Adipocyte (in vitro differentiated cells): ENCODE measurements at regions not wholly inside any gene's neighbourhood (a gene's known extent, or its start where the extent isn't known, plus 50 kb on each side); places are given as distances from the start of the nearest gene placed in this dataset.

ENCODE experiments used
- DNase-seq: peaks from one replicate; pipeline ENCODE4 v3.0.0-alpha.2; 2015; ENCODE audit warnings: low read depth
- H3K27me3 ChIP-seq: replicated peaks from 2 replicates; pipeline ENCODE4 v1.7.0; 2013; ENCODE audit warnings: mild to moderate bottlenecking, low read length, moderate library complexity; ENCODE audit not compliant: control insufficient read depth, insufficient read depth
- H3K36me3 ChIP-seq: 2 replicates; pipeline ENCODE4 v1.7.0; 2013; ENCODE audit warnings: low read length, mild to moderate bottlenecking, moderate library complexity; ENCODE audit not compliant: control insufficient read depth, insufficient read depth, severe bottlenecking
- H3K4me1 ChIP-seq: 2 replicates; pipeline ENCODE4 v1.7.0; 2013; ENCODE audit warnings: mild to moderate bottlenecking, low read length, moderate library complexity; ENCODE audit not compliant: control insufficient read depth, insufficient read depth
- H3K4me3 ChIP-seq: 2 replicates; pipeline ENCODE4 v1.7.0; 2013; ENCODE audit warnings: mild to moderate bottlenecking, low read length, moderate library complexity
- H3K9ac ChIP-seq: 2 replicates; pipeline ENCODE4 v1.7.0; 2013; ENCODE audit warnings: mild to moderate bottlenecking, low read length, moderate library complexity
- H3K9me3 ChIP-seq: 2 replicates; pipeline ENCODE4 v1.7.0; 2013; ENCODE audit warnings: mild to moderate bottlenecking, low read length, moderate library complexity; ENCODE audit not compliant: control insufficient read depth

GRCh38 chr1:208834381-208835096 lies 590.4 kb upstream of the PLXNA2 start:
- H3K9ac ChIP-seq: no peak overlapping the region
- no peaks in the 10 kb centered on the region for H3K4me1 ChIP-seq
- H3K36me3 ChIP-seq: no peaks in the 10 kb centered on the region
- peak; percentile 52 for DNase-seq
- H3K27me3 ChIP-seq: peaks cover 5% of the 10 kb centered on the region
- H3K4me3 ChIP-seq: no peak overlapping the region
- no peaks in the 10 kb centered on the region for H3K9me3 ChIP-seq

DNA sequence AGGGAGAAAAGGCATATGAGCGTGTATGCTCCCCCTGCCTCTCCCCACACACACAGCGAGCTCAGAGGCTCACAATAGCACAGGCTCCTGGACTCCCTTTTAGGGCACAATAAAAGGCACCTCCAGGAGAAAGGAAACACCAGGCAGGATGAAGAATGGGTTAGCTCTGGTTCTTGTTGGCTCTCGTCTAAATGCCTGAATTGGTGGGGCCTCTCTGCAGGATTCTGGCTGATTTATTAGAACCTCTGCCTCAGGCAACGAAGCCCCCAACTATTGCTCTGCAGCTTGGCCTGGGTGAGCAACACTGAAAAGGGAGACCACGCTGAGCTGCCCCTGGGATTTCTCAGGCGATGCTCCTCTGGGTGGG lies 590.9 kb upstream of the PLXNA2 start:
- Histone ChIP-seq H3K4me3 (no peak overlapping the region), H3K27me3 (peaks cover 5% of the 10 kb centered on the region), H3K9me3 (no peaks in the 10 kb centered on the region), H3K36me3 (no peaks in the 10 kb centered on the region), H3K4me1 (no peaks in the 10 kb centered on the region), H3K9ac (no peak overlapping the region)
- no peak for DNase-seq

DNA sequence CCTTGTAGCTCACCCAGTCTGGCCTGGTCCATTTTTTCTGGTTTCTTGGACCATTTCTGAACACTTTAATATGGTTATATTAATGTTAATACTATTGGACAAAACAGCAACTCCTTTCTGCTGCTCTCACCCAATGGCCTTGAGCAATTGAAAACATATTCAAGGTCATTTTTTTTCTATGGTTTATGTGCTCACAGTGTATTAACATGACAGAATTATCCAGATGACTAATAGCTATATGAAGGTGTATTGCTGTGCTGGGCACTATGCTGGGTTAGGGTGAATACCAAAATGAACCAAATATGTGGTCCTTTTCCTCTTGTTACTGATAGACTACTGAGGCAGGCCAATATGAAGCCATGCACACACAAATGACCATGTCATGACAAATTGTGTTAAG lies 591.6 kb upstream of the PLXNA2 start:
- Histone ChIP-seq H3K36me3 (no peaks in the 10 kb centered on the region), H3K27me3 (peaks cover 5% of the 10 kb centered on the region), H3K4me1 (no peaks in the 10 kb centered on the region)

DNA sequence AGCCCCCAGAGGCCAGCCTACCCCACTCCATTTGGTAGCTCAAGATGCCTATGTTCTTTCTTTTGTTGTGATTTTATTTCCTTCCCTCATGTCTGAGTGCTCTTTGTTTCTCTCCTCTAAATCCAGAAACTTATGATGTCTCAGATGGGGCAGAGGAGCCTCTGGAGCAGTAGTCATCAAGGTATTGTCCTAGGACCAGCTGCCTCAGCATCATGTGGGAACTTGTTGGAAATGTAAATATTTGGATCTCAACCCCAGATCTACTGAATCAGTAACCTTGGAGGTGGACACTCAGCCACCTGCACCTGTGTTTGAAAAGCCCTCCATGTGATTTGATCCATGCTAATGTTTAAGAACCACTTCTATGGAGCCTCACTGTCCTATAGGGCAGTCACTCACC lies 593.1 kb upstream of the PLXNA2 start:
- Histone ChIP-seq H3K4me3 (no peak overlapping the region), H3K9ac (no peak overlapping the region), H3K27me3 (peaks cover 8% of the 10 kb centered on the region), H3K36me3 (no peaks in the 10 kb centered on the region), H3K4me1 (no peaks in the 10 kb centered on the region), H3K9me3 (no peaks in the 10 kb centered on the region)
- no peak for DNase-seq

More for the DNA sequence above, 591.6 kb upstream of the PLXNA2 start:
- H3K9ac ChIP-seq: no peak overlapping the region
- H3K9me3 ChIP-seq: no peaks in the 10 kb centered on the region
- H3K4me3 ChIP-seq: no peak overlapping the region
- no peak for DNase-seq

DNA sequence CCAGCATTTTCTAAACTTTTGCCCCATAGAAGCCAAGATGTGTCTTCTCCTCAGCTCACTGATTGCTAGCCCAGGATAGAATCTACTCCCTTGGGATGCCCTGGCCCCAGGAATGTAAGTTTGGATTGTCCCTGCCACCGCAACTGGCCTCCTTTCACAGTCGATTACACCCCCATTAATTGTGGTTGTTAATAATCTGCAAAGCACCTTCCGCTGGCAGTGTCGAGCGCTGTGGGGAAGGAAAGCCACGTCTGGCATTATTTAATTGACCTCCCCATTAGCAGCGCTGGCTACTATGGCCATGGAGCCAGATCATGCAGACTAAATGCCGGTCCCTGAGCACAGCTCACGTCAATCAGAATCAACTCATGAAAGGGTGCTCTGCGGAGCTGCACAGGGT lies 597.3 kb upstream of the PLXNA2 start:
- Histone ChIP-seq H3K4me3 (no peak overlapping the region), H3K9me3 (no peaks in the 10 kb centered on the region), H3K36me3 (no peaks in the 10 kb centered on the region), H3K9ac (no peak overlapping the region), H3K27me3 (peaks cover 3% of the 10 kb centered on the region), H3K4me1 (no peaks in the 10 kb centered on the region)
- DNase-seq: no peak

DNA sequence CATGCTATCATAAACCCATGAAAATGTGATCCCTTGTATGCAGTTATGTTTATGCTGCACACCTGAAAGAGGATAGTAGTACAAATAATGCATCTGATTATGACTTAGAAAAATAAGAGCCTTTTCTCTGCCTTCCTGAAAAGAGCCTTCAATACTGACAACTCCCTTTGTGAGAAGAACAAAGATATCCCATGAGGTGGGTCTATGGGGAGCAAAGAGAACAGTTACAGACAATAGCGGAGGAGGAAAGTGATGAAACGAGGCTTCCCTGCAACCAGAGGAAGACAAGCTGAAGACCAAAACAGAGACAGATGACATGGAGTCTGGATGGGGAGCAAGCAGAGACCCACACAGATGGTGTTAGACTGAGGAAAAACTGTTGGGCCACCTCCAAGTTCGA lies 598.3 kb upstream of the PLXNA2 start:
- Histone ChIP-seq H3K36me3 (no peaks in the 10 kb centered on the region), H3K4me1 (no peaks in the 10 kb centered on the region), H3K27me3 (peaks cover 3% of the 10 kb centered on the region), H3K4me3 (no peak overlapping the region), H3K9ac (no peak overlapping the region), H3K9me3 (no peaks in the 10 kb centered on the region)
- no peak for DNase-seq

GRCh38 chr1:208844158-208844557 lies 600.0 kb upstream of the PLXNA2 start:
- Histone ChIP-seq H3K36me3 (no peaks in the 10 kb centered on the region), H3K9ac (no peak overlapping the region), H3K27me3 (peaks cover 3% of the 10 kb centered on the region), H3K9me3 (no peaks in the 10 kb centered on the region), H3K4me1 (no peaks in the 10 kb centered on the region), H3K4me3 (no peak overlapping the region)
- no peak for DNase-seq

DNA sequence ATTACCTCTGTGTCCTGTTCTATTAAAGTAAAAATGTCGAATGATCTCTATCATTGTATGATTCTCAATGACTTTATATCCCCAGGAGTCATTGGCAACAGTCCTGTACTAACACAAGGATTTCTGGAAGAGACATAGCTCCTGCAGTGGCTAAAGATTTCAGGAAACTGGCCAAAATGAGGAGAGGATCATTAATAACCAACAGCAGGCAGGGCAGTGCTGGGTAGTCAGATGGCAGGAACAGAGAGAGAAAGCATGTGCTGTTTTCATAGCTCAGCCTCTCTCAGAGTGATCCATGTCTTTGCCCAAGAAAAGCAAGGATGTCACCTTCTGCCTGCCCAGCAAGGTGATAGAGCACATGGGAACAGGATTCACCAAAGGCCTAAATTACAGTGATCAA lies 604.7 kb upstream of the PLXNA2 start:
- H3K9me3 ChIP-seq: no peaks in the 10 kb centered on the region
- H3K4me1 ChIP-seq: peaks cover 6% of the 10 kb centered on the region
- no peaks in the 10 kb centered on the region for H3K27me3 ChIP-seq
- H3K36me3 ChIP-seq: no peaks in the 10 kb centered on the region
- no peak overlapping the region for H3K4me3 ChIP-seq
- DNase-seq: no peak
- no peak overlapping the region for H3K9ac ChIP-seq

- no peak for DNase-seq
- Histone ChIP-seq H3K4me3 (no peak overlapping the region), H3K4me1 (peaks cover 6% of the 10 kb centered on the region), H3K9me3 (no peaks in the 10 kb centered on the region), H3K9ac (no peak overlapping the region), H3K27me3 (no peaks in the 10 kb centered on the region), H3K36me3 (no peaks in the 10 kb centered on the region)
Observed at GRCh38 chr1:208850442-208850841, 606.3 kb upstream of the PLXNA2 start.

DNA sequence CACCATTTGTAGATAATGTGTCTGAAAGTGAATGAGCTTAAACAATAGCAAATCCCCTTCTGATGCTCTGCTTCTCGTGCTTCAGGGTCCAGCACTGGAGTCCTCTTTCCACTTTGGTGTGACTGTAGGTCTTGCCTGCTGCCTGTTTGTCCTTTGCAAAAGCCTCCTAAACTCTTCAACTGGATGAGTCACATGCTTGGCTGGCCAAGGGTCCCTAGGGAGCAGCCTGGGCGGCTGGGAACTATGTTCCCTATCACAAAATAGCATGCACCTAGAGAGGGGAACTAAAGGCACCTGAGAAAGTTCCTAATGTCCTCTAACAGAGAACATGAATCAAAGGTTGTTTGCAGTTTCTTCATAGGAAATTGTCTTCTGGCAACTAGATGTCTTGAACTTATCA lies 607.2 kb upstream of the PLXNA2 start:
- H3K27me3 ChIP-seq: no peaks in the 10 kb centered on the region
- H3K4me3 ChIP-seq: no peak overlapping the region
- H3K9me3 ChIP-seq: no peaks in the 10 kb centered on the region
- peak; percentile 15 for DNase-seq
- H3K4me1 ChIP-seq: peaks cover 6% of the 10 kb centered on the region
- no peaks in the 10 kb centered on the region for H3K36me3 ChIP-seq
- no peak overlapping the region for H3K9ac ChIP-seq

DNA sequence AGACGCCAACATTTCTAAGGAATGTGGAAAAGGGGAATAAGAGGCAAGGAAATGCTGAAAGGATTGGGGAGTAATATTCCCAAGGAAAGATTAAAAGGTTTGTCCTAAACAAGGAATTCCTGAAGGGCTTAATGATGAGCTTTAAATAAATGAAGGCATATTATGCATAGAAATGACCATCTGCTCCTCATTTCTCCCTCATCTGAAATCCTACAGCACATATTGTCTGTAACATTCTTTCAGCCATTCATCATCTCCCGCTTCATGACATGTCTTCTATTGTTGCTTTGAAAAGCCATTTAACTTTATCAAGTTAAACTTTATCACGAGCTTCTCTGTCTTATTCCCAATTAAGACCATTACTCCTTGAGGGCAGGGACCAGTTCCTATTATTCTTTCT lies 608.7 kb upstream of the PLXNA2 start:
- H3K4me1 ChIP-seq: peaks cover 6% of the 10 kb centered on the region
- no peaks in the 10 kb centered on the region for H3K27me3 ChIP-seq
- no peaks in the 10 kb centered on the region for H3K9me3 ChIP-seq
- no peak for DNase-seq
- H3K9ac ChIP-seq: no peak overlapping the region
- no peaks in the 10 kb centered on the region for H3K36me3 ChIP-seq
- no peak overlapping the region for H3K4me3 ChIP-seq

- no peak for DNase-seq
- H3K4me3 ChIP-seq: no peak overlapping the region
- H3K36me3 ChIP-seq: no peaks in the 10 kb centered on the region
- H3K4me1 ChIP-seq: peaks cover 6% of the 10 kb centered on the region
- H3K27me3 ChIP-seq: no peaks in the 10 kb centered on the region
- H3K9me3 ChIP-seq: no peaks in the 10 kb centered on the region
- H3K9ac ChIP-seq: no peak overlapping the region
Observed at GRCh38 chr1:208855403-208855802, 611.2 kb upstream of the PLXNA2 start.
